ENCODE measurements at regions not wholly inside any gene's neighbourhood (a gene's known extent, or its start where the extent isn't known, plus 50 kb on each side); places are given as distances from the start of the nearest gene placed in this dataset.

- Mint-ChIP-seq H3K27me3 (ENCODE audit: low read depth) (no peaks in the 10 kb centered on the region), H3K4me3 (no peak overlapping the region), H3K27ac (no peak overlapping the region), H3K4me1 (peaks cover 3% of the 10 kb centered on the region in 2 experiments; a peak in 1 of 4 replicates), H3K9me3 (peaks cover 3 to 4% of the 10 kb centered on the region in 2 experiments; a peak in 3 of 5 replicates), H3K36me3 (ENCODE audit: insufficient read depth in 1 of 3, low read depth in 3 of 3) (peaks cover 0 to 3% (median 2%) of the 10 kb centered on the region in 3 experiments; a peak in 2 of 7 replicates)
- no peak for TF ChIP-seq CTCF (conservative IDR thresholded peaks at IDR 0.05)
- H3K14ac ChIP-seq (ENCODE audit: insufficient read depth, low read length): no peak overlapping the region
- H3K79me2 ChIP-seq (ENCODE audit: insufficient read depth, low read length): no peaks in the 10 kb centered on the region
- no peak overlapping the region for H4K91ac ChIP-seq (ENCODE audit: insufficient read length, low read depth, low read length)
- H2AFZ ChIP-seq (ENCODE audit: low read length): no peak overlapping the region
- no peak overlapping the region for H3K9ac ChIP-seq (ENCODE audit: extremely low read depth, insufficient read length, low read length)
- H2BK20ac ChIP-seq (ENCODE audit: low read depth, low read length, poor library complexity, severe bottlenecking): no peak overlapping the region
- no peak overlapping the region for H2BK120ac ChIP-seq (ENCODE audit: low read depth, low read length, poor library complexity, severe bottlenecking)
- H3K79me1 ChIP-seq (ENCODE audit: insufficient read depth, low read depth, low read length, poor library complexity, severe bottlenecking): no peaks in the 10 kb centered on the region
- no peaks in the 10 kb centered on the region for H3K9me3 ChIP-seq (ENCODE audit: control insufficient read depth, low read depth, low read length)
- no peak overlapping the region for H3K56ac ChIP-seq (ENCODE audit: insufficient read length, low read depth, low read length)
- no peaks in the 10 kb centered on the region for H4K20me1 ChIP-seq (ENCODE audit: control insufficient read depth, insufficient read depth, insufficient read length)
- H2BK5ac ChIP-seq (ENCODE audit: insufficient read length, low read length): no peak overlapping the region
- H3K23me2 ChIP-seq (ENCODE audit: insufficient read length, low read depth, low read length, poor library complexity, severe bottlenecking): no peaks in the 10 kb centered on the region
- H3K18ac ChIP-seq (ENCODE audit: insufficient read length, low read depth, low read length): no peak overlapping the region
- H2AK5ac ChIP-seq (ENCODE audit: insufficient read length, low read length): no peak overlapping the region
- no peak overlapping the region for H4K5ac ChIP-seq (ENCODE audit: insufficient read length, low read depth, low read length)
- H3K27me3 ChIP-seq (ENCODE audit: insufficient read depth, low read length): no peaks in the 10 kb centered on the region
- H3K4me1 ChIP-seq (ENCODE audit: insufficient read depth, low read length): no peaks in the 10 kb centered on the region
- H3K27ac ChIP-seq (ENCODE audit: insufficient read length, low read depth, low read length): no peak overlapping the region
- whole genome bisulfite sequencing (ENCODE audit: extremely low coverage, insufficient read length, low lambda C conversion rate): no CpG with 5 or more reads among the region's 5 CpGs
- no peak overlapping the region for H3K4me2 ChIP-seq (ENCODE audit: insufficient read depth, insufficient read length, low read length)
- no peak overlapping the region for H2BK15ac ChIP-seq (ENCODE audit: low read depth, low read length)
- H3K4ac ChIP-seq (ENCODE audit: low read depth, low read length): no peak overlapping the region
- H2BK12ac ChIP-seq (ENCODE audit: insufficient read length, low read depth, low read length): no peak overlapping the region
- no peak overlapping the region for H3K23ac ChIP-seq (ENCODE audit: insufficient read length, low read depth, low read length)
- H4K8ac ChIP-seq (replicated peaks; ENCODE audit: insufficient read length, low read depth, low read length): no peak overlapping the region
- H3T11ph ChIP-seq (ENCODE audit: low read length): no peak overlapping the region
- no peak for DNase-seq
Measured at GRCh38 chr5:67858471-67859031, 357.0 kb upstream of the PIK3R1 start.
